SU-DHL-6 (cell line): ENCODE measurements at regions not wholly inside any gene's neighbourhood (a gene's known extent, or its start where the extent isn't known, plus 50 kb on each side); places are given as distances from the start of the nearest gene placed in this dataset.

Experiments
- EZH2phosphoT487 ChIP-seq: fragments of 200-600 bp; sonication (generic), shearing (Covaris generic); conservative IDR thresholded peaks from 2 replicates; pipeline ENCODE4 v1.6.1; 2018; ENCODE audit warnings: mild to moderate bottlenecking, antibody characterized with exemption, low read length, moderate library complexity, mixed read lengths
- TF ChIP-seq, protein P1 (sequence below): fragments of 200-600 bp; sonication (generic); IDR thresholded peaks from one replicate; pipeline ENCODE4 v1.5.1; 2017; ENCODE audit warnings: antibody characterized with exemption, mild to moderate bottlenecking, low read length, moderate library complexity; ENCODE audit not compliant: insufficient read depth, poor library complexity, severe bottlenecking

DNA sequence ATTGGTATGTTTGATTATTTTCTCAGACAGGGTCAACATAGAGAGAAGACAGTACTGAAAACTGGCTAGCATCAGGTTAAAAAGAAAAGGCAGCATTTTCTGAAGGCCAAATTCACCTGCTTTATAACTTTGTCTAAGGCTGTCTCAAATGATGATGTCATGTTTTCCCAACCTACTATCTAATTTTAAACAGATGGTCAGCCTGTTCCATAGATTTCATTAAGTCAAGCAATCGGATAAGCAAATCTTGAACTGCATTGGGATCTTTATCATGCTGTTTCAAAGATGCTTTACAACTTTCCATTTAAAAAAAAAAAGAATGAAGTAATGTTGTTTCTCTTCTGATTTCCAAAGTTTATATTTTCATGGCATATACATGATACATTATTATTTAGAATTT lies 56.3 kb upstream of the SPOPL start:
- TF ChIP-seq, protein P1, sequence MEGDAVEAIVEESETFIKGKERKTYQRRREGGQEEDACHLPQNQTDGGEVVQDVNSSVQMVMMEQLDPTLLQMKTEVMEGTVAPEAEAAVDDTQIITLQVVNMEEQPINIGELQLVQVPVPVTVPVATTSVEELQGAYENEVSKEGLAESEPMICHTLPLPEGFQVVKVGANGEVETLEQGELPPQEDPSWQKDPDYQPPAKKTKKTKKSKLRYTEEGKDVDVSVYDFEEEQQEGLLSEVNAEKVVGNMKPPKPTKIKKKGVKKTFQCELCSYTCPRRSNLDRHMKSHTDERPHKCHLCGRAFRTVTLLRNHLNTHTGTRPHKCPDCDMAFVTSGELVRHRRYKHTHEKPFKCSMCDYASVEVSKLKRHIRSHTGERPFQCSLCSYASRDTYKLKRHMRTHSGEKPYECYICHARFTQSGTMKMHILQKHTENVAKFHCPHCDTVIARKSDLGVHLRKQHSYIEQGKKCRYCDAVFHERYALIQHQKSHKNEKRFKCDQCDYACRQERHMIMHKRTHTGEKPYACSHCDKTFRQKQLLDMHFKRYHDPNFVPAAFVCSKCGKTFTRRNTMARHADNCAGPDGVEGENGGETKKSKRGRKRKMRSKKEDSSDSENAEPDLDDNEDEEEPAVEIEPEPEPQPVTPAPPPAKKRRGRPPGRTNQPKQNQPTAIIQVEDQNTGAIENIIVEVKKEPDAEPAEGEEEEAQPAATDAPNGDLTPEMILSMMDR: no peak
- TF ChIP-seq EZH2phosphoT487: no peak
